Body of pancreas (tissue), 4 donors: ENCODE measurements at regions not wholly inside any gene's neighbourhood (a gene's known extent, or its start where the extent isn't known, plus 50 kb on each side); places are given as distances from the start of the nearest gene placed in this dataset.

ENCODE experiments used
- ATAC-seq: fragments of 150-250 bp; one replicate; pipeline ENCODE4 v1.9.1; 2016
- DNase-seq, 4 donors: peaks; one replicate each; pipeline ENCODE4 v3.0.0-alpha.2; 2019
- H3K27ac ChIP-seq, 4 donors: fragments of 200-600 bp; sonication (generic); 1 replicate in 3 of 4; 2 replicates in 1 of 4; pipeline versions ENCODE4 v1.5.1 to v1.6.1; 2016 to 2019; ENCODE audit warnings: mild to moderate bottlenecking in 1 of 4, mixed read lengths in 1 of 4, moderate library complexity in 1 of 4
- H3K27me3 ChIP-seq, 2 donors: fragments of 200-600 bp; sonication (generic); one replicate each; pipeline ENCODE4 v1.6.0; 2016; ENCODE audit warnings: mild to moderate bottlenecking in 1 of 2
- H3K36me3 ChIP-seq, 2 donors: fragments of 200-600 bp; sonication (generic); replicated peaks in 1 of 2; 2 replicates each; pipeline ENCODE4 v1.5.1; 2016; ENCODE audit warnings: low read depth in 2 of 2; ENCODE audit not compliant: insufficient read depth in 1 of 2
- H3K4me1 ChIP-seq: fragments of 200-600 bp; sonication (generic); one replicate; pipeline ENCODE4 v1.6.0; 2016
- H3K4me3 ChIP-seq, 2 donors: fragments of 200-600 bp; sonication (generic); 1 replicate in 1 of 2; 2 replicates in 1 of 2; pipeline ENCODE4 v1.5.1; 2016 to 2019
- H3K9me3 ChIP-seq, 3 donors: fragments of 200-600 bp; sonication (generic); 1 replicate in 2 of 3; 2 replicates in 1 of 3; pipeline ENCODE4 v1.5.1; 2016
- CTCF ChIP-seq, 7 experiments: fragments of 450-650 bp in 4 of 7; fragments of 200-600 bp in 3 of 7; sonication (generic) in 3 of 7; IDR thresholded peaks; one replicate each; pipeline ENCODE4 v1.5.1; 2016 to 2019; ENCODE audit warnings: antibody characterized with exemption in 7 of 7
- POLR2A ChIP-seq, 3 donors: fragments of 450-650 bp; IDR thresholded peaks; one replicate each; pipeline ENCODE4 v1.6.1; 2016; ENCODE audit warnings: antibody characterized with exemption in 3 of 3, mild to moderate bottlenecking in 2 of 3
- WGBS, 2 donors: methylation state at CpG; one replicate each; pipeline ENCODE4 v1.1.5; 2017; 5-methylcytosine and 5-hydroxymethylcytosine counted together
- intact Hi-C: fragments of 100-400 bp; cut with DNase I; formaldehyde crosslinking; loops from one replicate; pipeline ENCODE4 v1.15.1; 2023

DNA sequence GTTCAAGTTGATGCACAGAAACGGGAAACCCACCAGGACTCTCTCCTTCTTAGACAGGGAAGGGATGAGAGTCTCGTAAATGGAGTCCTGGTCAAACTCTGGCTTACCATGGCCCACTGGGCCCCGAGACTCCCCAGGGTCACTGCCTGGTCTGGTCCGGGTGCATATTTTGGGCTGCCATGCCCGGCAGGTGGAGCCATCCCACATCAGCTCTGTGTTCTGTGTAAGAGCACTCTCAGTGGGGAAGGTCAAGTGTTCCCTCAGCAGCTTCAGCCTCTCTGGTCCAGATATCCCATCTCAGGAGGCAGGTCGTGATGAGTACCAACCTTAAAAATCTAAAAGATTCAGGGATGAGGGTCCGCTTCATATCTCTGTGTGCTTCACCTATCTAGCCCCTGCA is 138.8 kb downstream of the EDN3 start:
- no peaks in the 10 kb centered on the region for H3K9me3 ChIP-seq
- no peak for TF ChIP-seq POLR2A (IDR thresholded peaks at IDR 0.05)
- no peaks in the 10 kb centered on the region for H3K27me3 ChIP-seq
- no peak overlapping the region for H3K4me3 ChIP-seq
- WGBS, 2 donors: 52 to 56% methylated on average over 7 of the region's 7 CpGs
- no peak overlapping the region for H3K27ac ChIP-seq
- no peaks in the 10 kb centered on the region for H3K4me1 ChIP-seq
- H3K36me3 ChIP-seq: no peaks in the 10 kb centered on the region
- no peak for ATAC-seq
- intact Hi-C loops: no loop called here
- DNase-seq: no peak

GRCh38 chr20:59441306-59441705 is 140.9 kb downstream of the EDN3 start:
- intact Hi-C loops: loop anchor here (10.0 kb wide), 1 partner anchor 577 kb away; no protein-coding TSS in a partner anchor
- Histone ChIP-seq H3K4me1 (no peaks in the 10 kb centered on the region), H3K4me3 (no peak overlapping the region), H3K36me3 (no peaks in the 10 kb centered on the region), H3K9me3 (no peaks in the 10 kb centered on the region), H3K27me3 (no peaks in the 10 kb centered on the region), H3K27ac (no peak overlapping the region)
- DNase-seq (no peak), ATAC-seq (no peak)
- TF ChIP-seq POLR2A (IDR thresholded peaks at IDR 0.05): no peak
- no peak for TF ChIP-seq CTCF (IDR thresholded peaks at IDR 0.05)
- 62 to 67% methylated on average over 3 of the region's 3 CpGs for WGBS, 2 donors

GRCh38 chr20:59441860-59442810 is 141.7 kb downstream of the EDN3 start:
- Histone ChIP-seq H3K4me3 (no peak overlapping the region), H3K4me1 (no peaks in the 10 kb centered on the region), H3K27ac (no peak overlapping the region), H3K36me3 (no peaks in the 10 kb centered on the region), H3K9me3 (no peaks in the 10 kb centered on the region), H3K27me3 (no peaks in the 10 kb centered on the region)
- ATAC-seq: no peak
- DNase-seq: peak in 1 of 4 donors; percentile 16
- WGBS, 2 donors: 48 to 52% methylated on average over 12 of the region's 12 CpGs
- intact Hi-C loops: loop anchor here (10.0 kb wide), 1 partner anchor 577 kb away; no protein-coding TSS in a partner anchor
- TF ChIP-seq POLR2A (IDR thresholded peaks at IDR 0.05): no peak
- TF ChIP-seq CTCF (IDR thresholded peaks at IDR 0.05): no peak

DNA sequence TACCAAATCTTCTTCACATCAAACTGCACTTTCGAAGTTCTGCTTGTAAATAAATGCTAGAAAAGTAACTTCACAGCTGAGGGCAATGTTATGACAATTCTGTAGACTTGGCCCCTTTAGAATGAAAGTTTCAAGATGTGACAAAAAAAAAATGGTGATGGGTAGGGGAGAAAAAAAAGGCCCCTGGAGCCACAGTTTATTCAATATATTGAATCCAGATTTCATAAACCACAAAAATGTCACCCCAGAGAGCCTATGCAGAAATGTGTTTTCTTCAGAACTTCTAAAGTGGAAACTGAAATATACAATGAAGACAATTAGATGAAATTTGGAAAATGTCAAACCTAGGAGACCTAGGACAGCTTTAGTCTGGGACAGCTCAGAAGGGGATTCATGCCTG is 143.1 kb downstream of the EDN3 start:
- no peak for TF ChIP-seq POLR2A (IDR thresholded peaks at IDR 0.05)
- TF ChIP-seq CTCF (IDR thresholded peaks at IDR 0.05): no peak
- no peak for ATAC-seq
- intact Hi-C loops: loop anchor here (10.0 kb wide), 1 partner anchor 579 kb away; no protein-coding TSS in a partner anchor
- Histone ChIP-seq H3K27ac (no peak overlapping the region), H3K9me3 (no peaks in the 10 kb centered on the region), H3K4me3 (no peak overlapping the region), H3K27me3 (no peaks in the 10 kb centered on the region), H3K4me1 (no peaks in the 10 kb centered on the region), H3K36me3 (no peaks in the 10 kb centered on the region)
- 33 to 63% methylated on average over 1 of the region's 1 CpG for WGBS, 2 donors
- no peak for DNase-seq

- no peaks in the 10 kb centered on the region for H3K27me3 ChIP-seq
Observed at GRCh38 chr20:59446376-59446775, 146.0 kb downstream of the EDN3 start.

More at GRCh38 chr20:59446376-59446775, 146.0 kb downstream of the EDN3 start:
- H3K36me3 ChIP-seq: no peaks in the 10 kb centered on the region
- intact Hi-C loops: loop anchor here (10.0 kb wide), 1 partner anchor 582 kb away; no protein-coding TSS in a partner anchor
- no peak for ATAC-seq
- 28 to 36% methylated on average over 4 of the region's 4 CpGs for WGBS, 2 donors
- no peaks in the 10 kb centered on the region for H3K9me3 ChIP-seq
- H3K4me1 ChIP-seq: no peaks in the 10 kb centered on the region
- no peak for DNase-seq
- no peak overlapping the region for H3K4me3 ChIP-seq
- no peak overlapping the region for H3K27ac ChIP-seq
- TF ChIP-seq POLR2A (IDR thresholded peaks at IDR 0.05) (no peak), CTCF (IDR thresholded peaks at IDR 0.05) (no peak)
